ENCODE measurements at regions not wholly inside any gene's neighbourhood (a gene's known extent, or its start where the extent isn't known, plus 50 kb on each side); places are given as distances from the start of the nearest gene placed in this dataset.
"Not testable (repeated sequence)": the region's sequence is repeated elsewhere in the genome, so short reads cannot be mapped to it uniquely, and the experiment has no call there.

- TF ChIP-seq POLR2A (IDR thresholded peaks at IDR 0.05) (no peak), CTCF (IDR thresholded peaks at IDR 0.05) (no peak)
- 79 to 80% methylated on average over 3 of the region's 3 CpGs for WGBS, 2 donors
- DNase-seq (no peak), ATAC-seq (no peak)
- no peaks in the 10 kb centered on the region for H3K36me3 ChIP-seq (replicated peaks in 1 of 2; ENCODE audit: insufficient read depth in 1 of 2, low read depth in 2 of 2)
- no peaks in the 10 kb centered on the region for H3K9me3 ChIP-seq
- no peaks in the 10 kb centered on the region for H3K4me1 ChIP-seq
- H3K27ac ChIP-seq, result no peak overlapping the region
- H3K4me3 ChIP-seq, result no peak overlapping the region
- H3K27me3 ChIP-seq, result no peaks in the 10 kb centered on the region
- intact Hi-C loops (cut with DNase I), result no loop called here
Measured at GRCh38 chr3:22856811-22857210, 346.3 kb upstream of the UBE2E2 start.

DNA sequence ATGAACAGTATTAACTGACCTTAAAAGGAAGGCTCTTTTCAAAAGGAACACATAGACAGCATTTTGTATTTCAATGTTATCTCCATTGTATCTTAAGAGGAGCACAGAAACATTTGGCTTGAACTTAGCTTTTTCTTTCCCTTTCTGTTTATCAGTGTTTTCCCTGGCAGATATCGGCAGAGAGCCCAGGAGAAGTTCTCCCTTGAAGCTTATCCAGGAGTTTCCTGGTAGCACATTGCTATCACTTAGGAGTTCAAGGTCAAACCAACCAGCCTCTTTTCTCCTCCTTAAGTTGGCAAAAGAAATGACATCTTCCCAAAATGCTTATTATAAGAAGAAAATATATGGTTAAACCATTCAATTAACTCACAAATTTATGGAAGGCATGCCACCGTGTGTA lies 344.6 kb upstream of the UBE2E2 start:
- intact Hi-C loops (cut with DNase I), result no loop called here
- Histone ChIP-seq H3K4me3 (no peak overlapping the region), H3K27ac (no peak overlapping the region), H3K9me3 (no peaks in the 10 kb centered on the region), H3K27me3 (no peaks in the 10 kb centered on the region), H3K4me1 (no peaks in the 10 kb centered on the region), H3K36me3 (replicated peaks in 1 of 2; ENCODE audit: insufficient read depth in 1 of 2, low read depth in 2 of 2) (no peaks in the 10 kb centered on the region)
- DNase-seq (no peak), ATAC-seq (no peak)
- WGBS, 2 donors, result 22 to 47% methylated on average over 2 of the region's 2 CpGs
- no peak for TF ChIP-seq POLR2A (IDR thresholded peaks at IDR 0.05)
- TF ChIP-seq CTCF (IDR thresholded peaks at IDR 0.05), result no peak

DNA sequence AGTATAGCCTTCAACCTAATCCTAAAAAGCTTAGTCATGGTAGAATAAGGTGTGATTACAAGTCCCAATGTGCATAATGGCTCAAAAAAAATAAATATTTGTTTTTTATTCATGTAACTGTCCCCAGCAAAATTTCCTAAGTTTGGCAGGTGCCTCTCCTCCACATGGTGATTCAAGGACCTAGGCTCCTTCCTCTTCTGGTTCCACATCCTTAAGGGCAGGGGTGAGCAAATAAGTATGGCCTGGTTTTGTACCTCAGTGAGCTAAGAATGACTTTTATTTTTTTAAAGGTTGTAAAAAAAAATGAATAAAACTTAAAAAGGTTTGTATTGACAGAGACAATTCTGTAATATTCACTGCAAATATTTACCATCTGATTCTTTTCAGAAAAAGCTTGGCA lies 343.5 kb upstream of the UBE2E2 start:
- Histone ChIP-seq H3K9me3 (no peaks in the 10 kb centered on the region), H3K36me3 (replicated peaks in 1 of 2; ENCODE audit: insufficient read depth in 1 of 2, low read depth in 2 of 2) (no peaks in the 10 kb centered on the region), H3K27ac (no peak overlapping the region), H3K4me1 (no peaks in the 10 kb centered on the region), H3K4me3 (no peak overlapping the region), H3K27me3 (no peaks in the 10 kb centered on the region)
- intact Hi-C loops (cut with DNase I), result no loop called here
- ATAC-seq, result no peak
- TF ChIP-seq CTCF (IDR thresholded peaks at IDR 0.05) (no peak), POLR2A (IDR thresholded peaks at IDR 0.05) (no peak)
- DNase-seq, result no peak

GRCh38 chr3:22861426-22861825 lies 341.7 kb upstream of the UBE2E2 start:
- intact Hi-C loops (cut with DNase I), result no loop called here
- no peak for ATAC-seq
- DNase-seq, result no peak
- H3K9me3 ChIP-seq, result no peaks in the 10 kb centered on the region
- no peaks in the 10 kb centered on the region for H3K4me1 ChIP-seq
- no peak overlapping the region for H3K27ac ChIP-seq
- no peak overlapping the region for H3K4me3 ChIP-seq
- 72 to 78% methylated on average over 3 of the region's 3 CpGs for WGBS, 2 donors
- no peak for TF ChIP-seq POLR2A (IDR thresholded peaks at IDR 0.05)
- TF ChIP-seq CTCF (IDR thresholded peaks at IDR 0.05), result no peak
- no peaks in the 10 kb centered on the region for H3K27me3 ChIP-seq
- no peaks in the 10 kb centered on the region for H3K36me3 ChIP-seq (replicated peaks in 1 of 2; ENCODE audit: insufficient read depth in 1 of 2, low read depth in 2 of 2)

GRCh38 chr3:22862111-22862510 lies 341.0 kb upstream of the UBE2E2 start:
- intact Hi-C loops (cut with DNase I), result no loop called here
- Histone ChIP-seq H3K36me3 (replicated peaks in 1 of 2; ENCODE audit: insufficient read depth in 1 of 2, low read depth in 2 of 2) (no peaks in the 10 kb centered on the region), H3K27ac (no peak overlapping the region), H3K9me3 (no peaks in the 10 kb centered on the region), H3K4me3 (no peak overlapping the region), H3K4me1 (no peaks in the 10 kb centered on the region), H3K27me3 (no peaks in the 10 kb centered on the region)
- TF ChIP-seq CTCF (IDR thresholded peaks at IDR 0.05), result no peak
- no peak for TF ChIP-seq POLR2A (IDR thresholded peaks at IDR 0.05)
- 70% methylated on average over 5 of the region's 5 CpGs for WGBS, 2 donors
- DNase-seq (no peak), ATAC-seq (no peak)

GRCh38 chr3:22882834-22883233 lies 320.3 kb upstream of the UBE2E2 start:
- H3K27me3 ChIP-seq; H3K27ac ChIP-seq; H3K4me3 ChIP-seq; ATAC-seq; H3K9me3 ChIP-seq; intact Hi-C loops (cut with DNase I); H3K4me1 ChIP-seq; DNase-seq; H3K36me3 ChIP-seq (replicated peaks in 1 of 2; ENCODE audit: insufficient read depth in 1 of 2, low read depth in 2 of 2): not testable (repeated sequence)
- WGBS, 2 donors, result 82 to 85% methylated on average over 2 of the region's 2 CpGs
